ENCODE measurements at regions not wholly inside any gene's neighbourhood (a gene's known extent, or its start where the extent isn't known, plus 50 kb on each side); places are given as distances from the start of the nearest gene placed in this dataset.
"Not testable (repeated sequence)": the region's sequence is repeated elsewhere in the genome, so short reads cannot be mapped to it uniquely, and the experiment has no call there.

GRCh38 chr5:179399327-179399726 is 54.1 kb upstream of the ADAMTS2 start:
- not testable (repeated sequence) for TF ChIP-seq POLR2A, POLR2AphosphoS5 (IDR thresholded peaks at IDR 0.05; ENCODE audit: low read depth, low read length)
